ENCODE measurements at regions not wholly inside any gene's neighbourhood (a gene's known extent, or its start where the extent isn't known, plus 50 kb on each side); places are given as distances from the start of the nearest gene placed in this dataset.

GRCh38 chr4:189185810-189186432 lies 754.8 kb upstream of the FRG1 start (continued):
- TF ChIP-seq INSM2 (tag by site-specific recombination; IDR thresholded peaks at IDR 0.05) (no peak), WT1 (tag by site-specific recombination; IDR thresholded peaks at IDR 0.05) (no peak), ZNF121 (tag by site-specific recombination; IDR thresholded peaks at IDR 0.05) (no peak)

GRCh38 chr4:189187531-189188052 lies 753.1 kb upstream of the FRG1 start:
- no peaks in the 10 kb centered on the region for H3K36me3 ChIP-seq (ENCODE audit: control insufficient read depth in 2 of 2, insufficient read depth in 1 of 2, low read length in 2 of 2)
- H3K9me3 ChIP-seq (ENCODE audit: control insufficient read depth, insufficient read depth, low read depth, low read length), result no peaks in the 10 kb centered on the region
- TF ChIP-seq ZNF114 (tag by site-specific recombination; IDR thresholded peaks at IDR 0.05), result no peak
- no peak for TF ChIP-seq HOXA7 (CRISPR knock-in tag; IDR thresholded peaks at IDR 0.05; ENCODE audit: borderline replicate concordance)
- no peak for TF ChIP-seq ZNF488 (tag by site-specific recombination; IDR thresholded peaks at IDR 0.05)
- no peak for TF ChIP-seq SETDB1 (IDR thresholded peaks at IDR 0.05; ENCODE audit: insufficient read length, low read length)
- POLR2A ChIA-PET, result interaction anchor here (0.6 kb wide), 1 partner anchor 12 kb away, joined by 3 read pairs; no protein-coding TSS in a partner anchor
- no peaks in the 10 kb centered on the region for H3K4me1 ChIP-seq (ENCODE audit: control insufficient read depth, insufficient read depth, low read length)
- no peak overlapping the region for H3K27ac ChIP-seq (ENCODE audit: extremely low read depth, low read depth, low read length)
- no peak overlapping the region for H3K4me3 ChIP-seq (ENCODE audit: low read depth, low read length)
- CTCF ChIA-PET, result no interaction called here

GRCh38 chr4:189198624-189199023 lies 742.0 kb upstream of the FRG1 start:
- Histone ChIP-seq H3K4me1 (ENCODE audit: control insufficient read depth, insufficient read depth, low read length) (peaks cover 7% of the 10 kb centered on the region), H3K36me3 (ENCODE audit: control insufficient read depth in 2 of 2, insufficient read depth in 1 of 2, low read length in 2 of 2) (no peaks in the 10 kb centered on the region), H3K4me3 (ENCODE audit: low read depth, low read length) (no peak overlapping the region), H3K9me3 (ENCODE audit: control insufficient read depth, insufficient read depth, low read depth, low read length) (no peaks in the 10 kb centered on the region), H3K27ac (ENCODE audit: extremely low read depth, low read depth, low read length) (no peak overlapping the region)
- ChIA-PET POLR2A (no interaction called here), CTCF (no interaction called here)
- no peak for TF ChIP-seq ZNF37A (tag by site-specific recombination; IDR thresholded peaks at IDR 0.05)
- TF ChIP-seq ZNF629 (tag by site-specific recombination; IDR thresholded peaks at IDR 0.05), result no peak
- no peak for TF ChIP-seq ZNF2 (tag by site-specific recombination; IDR thresholded peaks at IDR 0.05)
- TF ChIP-seq INSM2 (tag by site-specific recombination; IDR thresholded peaks at IDR 0.05), result no peak
- TF ChIP-seq PRDM4 (tag by site-specific recombination; IDR thresholded peaks at IDR 0.05), result no peak
- TF ChIP-seq ZNF626 (tag by site-specific recombination; IDR thresholded peaks at IDR 0.05), result no peak
- no peak for TF ChIP-seq ZBTB49 (tag by site-specific recombination; IDR thresholded peaks at IDR 0.05; ENCODE audit: low read depth)
- TF ChIP-seq ZNF549 (tag by site-specific recombination; IDR thresholded peaks at IDR 0.05), result no peak
- TF ChIP-seq ZNF311 (tag by site-specific recombination; IDR thresholded peaks at IDR 0.05; ENCODE audit: borderline replicate concordance), result no peak
- TF ChIP-seq ZXDB (tag by site-specific recombination; IDR thresholded peaks at IDR 0.05), result no peak
- TF ChIP-seq RBAK (tag by site-specific recombination; IDR thresholded peaks at IDR 0.05), result no peak
- no peak for TF ChIP-seq CTCF (tag by site-specific recombination; IDR thresholded peaks at IDR 0.05)
- TF ChIP-seq ZSCAN5A (tag by site-specific recombination; IDR thresholded peaks at IDR 0.05), result no peak
- no peak for TF ChIP-seq ZNF394 (tag by site-specific recombination; IDR thresholded peaks at IDR 0.05; ENCODE audit: borderline replicate concordance)
